OCI-LY7 (cell line): ENCODE measurements at regions not wholly inside any gene's neighbourhood (a gene's known extent, or its start where the extent isn't known, plus 50 kb on each side); places are given as distances from the start of the nearest gene placed in this dataset.

ENCODE experiments used
- CTCF ChIP-seq: fragments of 200-600 bp; sonication (generic); conservative IDR thresholded peaks from 2 replicates; pipeline ENCODE4 v1.5.1; 2014; ENCODE audit warnings: mild to moderate bottlenecking, antibody characterized with exemption, low read length, moderate library complexity, mixed read lengths
- EZH2phosphoT487 ChIP-seq: fragments of 200-600 bp; sonication (generic); IDR thresholded peaks from 2 replicates; pipeline ENCODE4 v1.6.1; 2018; ENCODE audit warnings: low read depth, borderline replicate concordance, mild to moderate bottlenecking, mixed run types, antibody characterized with exemption, low read length, moderate library complexity, mixed read lengths

DNA sequence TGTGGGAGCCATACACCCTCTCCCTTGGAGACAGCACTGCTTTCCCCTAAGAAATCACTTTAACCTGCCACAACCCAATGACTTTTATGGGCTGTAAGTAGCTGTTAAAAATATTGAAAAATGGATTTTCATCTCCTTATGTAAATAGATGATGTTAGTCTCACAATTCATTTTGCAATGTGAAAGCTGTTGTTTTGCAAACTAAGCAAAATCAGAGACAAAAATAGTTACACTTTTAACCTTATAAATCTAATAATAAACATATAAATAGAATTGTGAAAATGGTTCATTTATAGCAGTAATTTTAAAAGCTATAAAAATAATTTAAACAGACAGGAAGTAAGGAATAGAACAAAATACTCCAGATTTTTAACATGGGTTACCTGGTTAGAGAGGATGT, 268.8 kb upstream of the MAGI2 start:
- TF ChIP-seq EZH2phosphoT487 (no peak), CTCF (no peak)
